Testis (tissue), 2 donors: ENCODE measurements at regions not wholly inside any gene's neighbourhood (a gene's known extent, or its start where the extent isn't known, plus 50 kb on each side); places are given as distances from the start of the nearest gene placed in this dataset.

ENCODE experiments used
- DNase-seq: peaks from one replicate; pipeline ENCODE4 v3.0.0-alpha.2; 2019
- H3K27ac ChIP-seq, 2 donors: fragments of 200-600 bp; sonication (generic); one replicate each; pipeline ENCODE4 v1.5.1; 2019
- H3K27me3 ChIP-seq: fragments of 200-600 bp; sonication (generic); one replicate; pipeline ENCODE4 v1.5.1; 2019
- H3K36me3 ChIP-seq: fragments of 200-600 bp; sonication (generic); one replicate; pipeline ENCODE4 v1.5.1; 2017; ENCODE audit warnings: low read depth; ENCODE audit errors: missing control alignments
- H3K4me1 ChIP-seq: fragments of 200-600 bp; sonication (generic); one replicate; pipeline ENCODE4 v1.5.1; 2019
- H3K4me3 ChIP-seq, 2 donors: fragments of 200-600 bp; sonication (generic); one replicate each; pipeline ENCODE4 v1.5.1; 2017 to 2019
- H3K9me3 ChIP-seq: fragments of 200-600 bp; sonication (generic); one replicate; pipeline ENCODE4 v1.5.1; 2017
- POLR2A ChIP-seq: fragments of 450-650 bp; IDR thresholded peaks from one replicate; pipeline ENCODE4 v1.6.1; 2017; ENCODE audit warnings: antibody characterized with exemption, mild to moderate bottlenecking, moderate library complexity
- WGBS, 2 donors: methylation state at CpG; one replicate each; pipeline ENCODE4 v1.1.5; 2018; 5-methylcytosine and 5-hydroxymethylcytosine counted together
- intact Hi-C: fragments of 100-400 bp; cut with DNase I; formaldehyde crosslinking; loops from one replicate; pipeline ENCODE4 v1.15.1; 2023; ENCODE audit warnings: low total_unique reads
- TF ChIP-seq, protein P1 (sequence below), 3 experiments: fragments of 450-650 bp in 2 of 3; fragments of 200-600 bp in 1 of 3; sonication (generic) in 1 of 3; IDR thresholded peaks; one replicate each; pipeline ENCODE4 v1.5.1; 2016 to 2019; ENCODE audit warnings: antibody characterized with exemption in 3 of 3, mild to moderate bottlenecking in 2 of 3, moderate library complexity in 1 of 3

DNA sequence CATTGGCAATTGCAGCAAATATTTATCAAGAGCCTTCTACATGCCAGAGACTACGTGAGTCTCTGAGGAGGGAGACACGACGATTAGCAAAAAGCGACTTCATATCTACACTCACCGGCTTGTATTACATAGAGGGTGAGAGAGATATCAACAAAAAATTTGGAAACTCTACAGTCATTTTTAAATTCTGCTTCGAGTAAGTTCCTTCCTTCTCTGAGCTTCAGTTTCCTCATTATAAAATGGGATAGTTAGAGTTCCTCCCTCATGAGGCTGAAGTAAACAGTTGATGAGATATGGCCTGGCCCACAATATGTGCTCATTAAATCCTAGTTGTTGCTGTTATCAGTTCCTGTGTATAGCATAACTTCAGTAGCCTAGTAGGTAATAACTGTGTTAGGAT lies 64.1 kb upstream of the SIRPA start:
- TF ChIP-seq POLR2A = no peak
- TF ChIP-seq, protein P1, sequence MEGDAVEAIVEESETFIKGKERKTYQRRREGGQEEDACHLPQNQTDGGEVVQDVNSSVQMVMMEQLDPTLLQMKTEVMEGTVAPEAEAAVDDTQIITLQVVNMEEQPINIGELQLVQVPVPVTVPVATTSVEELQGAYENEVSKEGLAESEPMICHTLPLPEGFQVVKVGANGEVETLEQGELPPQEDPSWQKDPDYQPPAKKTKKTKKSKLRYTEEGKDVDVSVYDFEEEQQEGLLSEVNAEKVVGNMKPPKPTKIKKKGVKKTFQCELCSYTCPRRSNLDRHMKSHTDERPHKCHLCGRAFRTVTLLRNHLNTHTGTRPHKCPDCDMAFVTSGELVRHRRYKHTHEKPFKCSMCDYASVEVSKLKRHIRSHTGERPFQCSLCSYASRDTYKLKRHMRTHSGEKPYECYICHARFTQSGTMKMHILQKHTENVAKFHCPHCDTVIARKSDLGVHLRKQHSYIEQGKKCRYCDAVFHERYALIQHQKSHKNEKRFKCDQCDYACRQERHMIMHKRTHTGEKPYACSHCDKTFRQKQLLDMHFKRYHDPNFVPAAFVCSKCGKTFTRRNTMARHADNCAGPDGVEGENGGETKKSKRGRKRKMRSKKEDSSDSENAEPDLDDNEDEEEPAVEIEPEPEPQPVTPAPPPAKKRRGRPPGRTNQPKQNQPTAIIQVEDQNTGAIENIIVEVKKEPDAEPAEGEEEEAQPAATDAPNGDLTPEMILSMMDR (IDR thresholded peaks at IDR 0.05) = no peak
- no peaks in the 10 kb centered on the region for H3K9me3 ChIP-seq
- H3K4me1 ChIP-seq = peaks cover 16% of the 10 kb centered on the region
- intact Hi-C loops = no loop called here
- no peak overlapping the region for H3K27ac ChIP-seq
- H3K36me3 ChIP-seq = no peaks in the 10 kb centered on the region
- no peak for DNase-seq
- no peak overlapping the region for H3K4me3 ChIP-seq
- no peaks in the 10 kb centered on the region for H3K27me3 ChIP-seq
- 29 to 53% methylated on average over 6 of the region's 6 CpGs for WGBS, 2 donors

GRCh38 chr20:1830240-1830639 lies 65.0 kb upstream of the SIRPA start:
- intact Hi-C loops = no loop called here
- Histone ChIP-seq H3K9me3 (no peaks in the 10 kb centered on the region), H3K27me3 (no peaks in the 10 kb centered on the region), H3K36me3 (no peaks in the 10 kb centered on the region), H3K27ac (peak overlapping the region in 1 of 2 donors; percentile 14), H3K4me1 (peaks cover 16% of the 10 kb centered on the region), H3K4me3 (no peak overlapping the region)
- DNase-seq = peak; percentile 91
- 42 to 52% methylated on average over 3 to 7 of the region's 7 CpGs for WGBS, 2 donors
- TF ChIP-seq, protein P1 (IDR thresholded peaks at IDR 0.05) = no peak
- no peak for TF ChIP-seq POLR2A

DNA sequence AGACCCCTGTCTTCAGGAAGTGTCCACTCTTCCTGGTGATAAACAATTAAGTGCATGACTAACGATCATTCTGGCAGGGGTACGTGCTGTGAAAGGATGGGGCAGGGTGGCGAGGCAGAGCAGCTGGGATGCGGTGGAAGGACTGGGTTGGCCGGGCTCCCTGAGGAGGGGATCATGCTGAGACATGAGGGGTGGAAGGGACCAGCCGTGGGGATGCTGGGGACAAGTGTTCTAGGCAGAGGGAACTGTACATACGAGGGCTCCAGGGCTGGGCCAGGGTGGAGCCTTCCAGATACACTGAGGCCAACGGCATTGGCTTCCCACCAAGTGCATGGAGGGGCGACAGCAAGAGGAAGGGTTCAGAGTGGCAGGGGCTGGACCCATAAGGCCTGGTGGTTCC lies 65.7 kb upstream of the SIRPA start:
- TF ChIP-seq, protein P1 (IDR thresholded peaks at IDR 0.05) = no peak
- no peak for TF ChIP-seq POLR2A
- Histone ChIP-seq H3K27ac (peak overlapping the region in 1 of 2 donors; percentile 14), H3K4me3 (no peak overlapping the region), H3K4me1 (peaks cover 16% of the 10 kb centered on the region), H3K36me3 (no peaks in the 10 kb centered on the region), H3K9me3 (no peaks in the 10 kb centered on the region), H3K27me3 (no peaks in the 10 kb centered on the region)
- WGBS, 2 donors = 75 to 83% methylated on average over 9 of the region's 9 CpGs
- DNase-seq = no peak
- intact Hi-C loops = no loop called here

DNA sequence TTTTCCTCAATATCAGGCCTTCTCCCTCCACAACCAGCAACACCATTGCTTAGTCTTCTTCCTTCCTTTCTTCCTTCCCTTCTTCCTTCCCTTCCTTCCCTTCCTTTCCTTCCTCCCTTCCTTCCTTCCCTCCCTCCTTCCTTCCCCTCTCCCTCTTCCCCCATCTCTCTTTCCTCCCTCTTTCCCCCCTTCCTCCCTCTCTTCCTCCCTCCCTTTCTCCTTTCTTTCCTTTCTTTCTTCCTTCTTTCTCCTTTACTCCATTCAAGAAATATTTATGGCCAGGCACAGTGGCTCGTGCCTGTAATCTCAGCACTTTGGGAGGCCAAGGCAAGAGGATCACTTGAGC lies 66.4 kb upstream of the SIRPA start:
- intact Hi-C loops = no loop called here
- no peak for DNase-seq
- Histone ChIP-seq H3K27me3 (no peaks in the 10 kb centered on the region), H3K4me1 (peaks cover 16% of the 10 kb centered on the region), H3K36me3 (no peaks in the 10 kb centered on the region), H3K9me3 (no peaks in the 10 kb centered on the region), H3K4me3 (no peak overlapping the region), H3K27ac (peak overlapping the region; percentile 8 to 14)
- WGBS, 2 donors = 33 to 65% methylated on average over 1 of the region's 1 CpG
- TF ChIP-seq, protein P1 (IDR thresholded peaks at IDR 0.05) = no peak
- TF ChIP-seq POLR2A = no peak

- Histone ChIP-seq H3K4me1 (peaks cover 16% of the 10 kb centered on the region), H3K9me3 (no peaks in the 10 kb centered on the region), H3K4me3 (no peak overlapping the region), H3K27me3 (no peaks in the 10 kb centered on the region), H3K36me3 (no peaks in the 10 kb centered on the region), H3K27ac (peak overlapping the region; percentile 8 to 14)
- WGBS, 2 donors = 54 to 65% methylated on average over 13 of the region's 13 CpGs
- intact Hi-C loops = no loop called here
- DNase-seq = peak; percentile 81
- TF ChIP-seq, protein P1 (IDR thresholded peaks at IDR 0.05) = no peak
- no peak for TF ChIP-seq POLR2A
Measured at GRCh38 chr20:1827974-1828785, 67.0 kb upstream of the SIRPA start.
